Tibial artery (tissue), 4 donors: ENCODE measurements at regions not wholly inside any gene's neighbourhood (a gene's known extent, or its start where the extent isn't known, plus 50 kb on each side); places are given as distances from the start of the nearest gene placed in this dataset.
"Not testable (repeated sequence)": the region's sequence is repeated elsewhere in the genome, so short reads cannot be mapped to it uniquely, and the experiment has no call there.

Experiments used
- DNase-seq, 2 donors: peaks; one replicate each; pipeline ENCODE4 v3.0.0-alpha.2; 2019
- H3K27ac ChIP-seq, 2 donors: fragments of 200-600 bp; sonication (generic) in 1 of 2; 1 replicate in 1 of 2; 2 replicates in 1 of 2; pipeline ENCODE4 v1.5.1; 2018 to 2019; ENCODE audit warnings: mild to moderate bottlenecking in 1 of 2
- H3K27me3 ChIP-seq, 2 donors: fragments of 200-600 bp; sonication (generic) in 1 of 2; one replicate each; pipeline versions ENCODE4 v1.5.1 to v1.6.0; 2016 to 2019
- H3K36me3 ChIP-seq, 3 donors: fragments of 200-600 bp; sonication (generic) in 2 of 3; one replicate each; pipeline ENCODE4 v1.5.1; 2016 to 2019; ENCODE audit warnings: mild to moderate bottlenecking in 2 of 3
- H3K4me1 ChIP-seq, 4 donors: fragments of 200-600 bp; sonication (generic) in 2 of 4; 1 replicate in 3 of 4; 2 replicates in 1 of 4; pipeline ENCODE4 v1.5.1; 2016 to 2019
- H3K4me3 ChIP-seq, 2 donors: fragments of 200-600 bp; sonication (generic) in 1 of 2; 1 replicate in 1 of 2; 2 replicates in 1 of 2; pipeline ENCODE4 v1.5.1; 2018 to 2019; ENCODE audit warnings: mild to moderate bottlenecking in 2 of 2
- H3K9me3 ChIP-seq, 3 donors: fragments of 200-600 bp; sonication (generic) in 1 of 3; one replicate each; pipeline ENCODE4 v1.5.1; 2016 to 2019
- intact Hi-C: fragments of 100-400 bp; cut with DNase I; formaldehyde crosslinking; loops from one replicate; pipeline ENCODE4 v1.15.0; 2023; ENCODE audit warnings: low total_unique reads
- TF ChIP-seq, protein P1 (sequence below), 2 experiments: fragments of 200-600 bp in 1 of 2; fragments of 450-650 bp in 1 of 2; IDR thresholded peaks; one replicate each; pipeline ENCODE4 v1.5.1; 2017 to 2019; ENCODE audit warnings: antibody characterized with exemption in 2 of 2, mild to moderate bottlenecking in 1 of 2, moderate library complexity in 1 of 2

DNA sequence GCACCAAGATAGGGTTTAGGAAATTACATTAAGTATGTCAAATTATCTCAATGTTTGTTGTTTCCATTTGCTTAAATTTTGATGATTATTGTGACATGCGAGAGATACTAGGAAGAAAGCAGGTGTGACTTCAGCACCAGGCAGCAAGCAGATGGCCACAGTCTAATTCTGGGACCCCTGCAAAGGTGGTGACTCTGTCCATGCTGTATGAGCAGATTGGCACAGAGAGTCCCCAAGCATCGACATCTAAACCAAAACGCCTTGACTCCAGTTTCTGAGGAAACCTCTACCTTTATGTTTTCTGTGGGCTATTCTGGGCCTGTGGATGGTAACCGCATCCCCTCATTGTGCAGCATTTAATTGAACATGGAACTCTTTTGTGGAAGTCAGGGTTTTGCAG is 670.1 kb upstream of the TMEM132C start:
- TF ChIP-seq, protein P1, sequence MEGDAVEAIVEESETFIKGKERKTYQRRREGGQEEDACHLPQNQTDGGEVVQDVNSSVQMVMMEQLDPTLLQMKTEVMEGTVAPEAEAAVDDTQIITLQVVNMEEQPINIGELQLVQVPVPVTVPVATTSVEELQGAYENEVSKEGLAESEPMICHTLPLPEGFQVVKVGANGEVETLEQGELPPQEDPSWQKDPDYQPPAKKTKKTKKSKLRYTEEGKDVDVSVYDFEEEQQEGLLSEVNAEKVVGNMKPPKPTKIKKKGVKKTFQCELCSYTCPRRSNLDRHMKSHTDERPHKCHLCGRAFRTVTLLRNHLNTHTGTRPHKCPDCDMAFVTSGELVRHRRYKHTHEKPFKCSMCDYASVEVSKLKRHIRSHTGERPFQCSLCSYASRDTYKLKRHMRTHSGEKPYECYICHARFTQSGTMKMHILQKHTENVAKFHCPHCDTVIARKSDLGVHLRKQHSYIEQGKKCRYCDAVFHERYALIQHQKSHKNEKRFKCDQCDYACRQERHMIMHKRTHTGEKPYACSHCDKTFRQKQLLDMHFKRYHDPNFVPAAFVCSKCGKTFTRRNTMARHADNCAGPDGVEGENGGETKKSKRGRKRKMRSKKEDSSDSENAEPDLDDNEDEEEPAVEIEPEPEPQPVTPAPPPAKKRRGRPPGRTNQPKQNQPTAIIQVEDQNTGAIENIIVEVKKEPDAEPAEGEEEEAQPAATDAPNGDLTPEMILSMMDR (IDR thresholded peaks at IDR 0.05): no peak
- no peak overlapping the region for H3K27ac ChIP-seq
- no peaks in the 10 kb centered on the region for H3K36me3 ChIP-seq
- no peak overlapping the region for H3K4me3 ChIP-seq
- H3K27me3 ChIP-seq: no peaks in the 10 kb centered on the region
- DNase-seq: no peak
- H3K4me1 ChIP-seq: no peaks in the 10 kb centered on the region
- H3K9me3 ChIP-seq: no peaks in the 10 kb centered on the region
- intact Hi-C loops: no loop called here

DNA sequence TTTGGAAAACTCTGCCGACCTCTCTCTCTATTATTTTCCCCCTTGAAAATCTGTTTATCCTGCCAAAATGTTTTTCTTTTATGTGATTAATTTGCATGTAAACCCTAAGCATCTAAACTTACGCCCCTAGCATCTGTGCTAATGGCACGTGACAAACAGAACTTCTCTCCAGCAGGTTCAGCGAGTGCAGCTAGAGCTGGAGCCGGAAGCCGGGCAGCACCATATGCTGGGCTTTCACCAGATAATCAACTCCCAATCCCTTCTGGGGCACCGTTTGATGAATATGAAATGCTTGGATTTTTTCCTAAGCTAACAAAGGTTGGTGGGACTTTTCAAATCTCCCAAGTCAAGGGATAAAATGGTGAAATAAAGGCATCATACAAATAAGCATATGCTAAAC is 667.5 kb upstream of the TMEM132C start:
- no peaks in the 10 kb centered on the region for H3K27me3 ChIP-seq
- no peaks in the 10 kb centered on the region for H3K36me3 ChIP-seq
- no peaks in the 10 kb centered on the region for H3K4me1 ChIP-seq
- intact Hi-C loops: no loop called here
- TF ChIP-seq, protein P1 (IDR thresholded peaks at IDR 0.05): no peak
- no peak for DNase-seq
- H3K9me3 ChIP-seq: no peaks in the 10 kb centered on the region
- H3K27ac ChIP-seq: no peak overlapping the region
- no peak overlapping the region for H3K4me3 ChIP-seq

DNA sequence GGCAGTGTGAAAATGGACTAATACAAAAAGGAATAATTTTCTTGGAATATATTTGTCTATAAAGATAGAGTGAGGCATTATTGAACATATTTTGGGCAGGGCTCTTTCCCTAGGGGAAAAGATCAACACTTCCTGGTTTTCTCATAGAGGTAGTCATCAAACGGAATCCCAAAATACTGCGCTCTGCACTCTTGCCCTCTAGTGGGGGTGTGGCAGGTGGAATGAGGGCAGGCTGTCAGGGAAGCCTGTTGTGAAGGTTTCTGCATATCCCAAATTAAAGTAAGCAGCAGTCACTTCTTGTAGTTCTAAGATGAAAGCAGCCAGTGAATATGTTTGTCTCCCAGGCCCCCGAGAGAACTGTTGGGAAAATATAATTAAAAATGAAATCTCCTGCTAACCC is 666.8 kb upstream of the TMEM132C start:
- DNase-seq: no peak
- TF ChIP-seq, protein P1 (IDR thresholded peaks at IDR 0.05): no peak
- no peaks in the 10 kb centered on the region for H3K36me3 ChIP-seq

DNA sequence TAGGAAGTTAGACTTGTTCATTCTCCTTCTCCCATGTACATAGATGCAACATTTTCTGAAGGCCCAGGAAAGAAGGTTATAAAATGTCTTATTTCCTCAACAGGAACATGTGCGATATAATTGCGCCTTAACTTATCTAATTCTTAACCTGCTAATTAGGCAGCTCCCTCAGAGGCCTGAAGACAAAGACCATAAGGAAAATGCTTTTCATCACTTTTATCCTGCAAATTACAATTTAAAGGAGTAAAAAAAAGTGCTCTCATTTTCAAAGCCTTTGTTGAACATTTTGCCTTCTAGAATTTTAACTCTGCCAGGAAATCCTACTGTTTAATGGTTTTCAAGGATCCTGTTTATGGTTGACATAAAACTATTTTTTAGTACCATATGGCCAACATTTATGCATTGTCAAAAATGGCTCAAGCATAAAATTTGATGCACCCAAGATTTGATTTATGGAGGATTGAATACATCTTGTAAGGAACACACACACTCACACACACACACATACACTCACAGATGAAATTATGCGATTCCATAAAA is 660.4 kb upstream of the TMEM132C start:
- Histone ChIP-seq H3K4me1 (no peaks in the 10 kb centered on the region), H3K4me3 (no peak overlapping the region), H3K27ac (no peak overlapping the region), H3K9me3 (no peaks in the 10 kb centered on the region), H3K36me3 (no peaks in the 10 kb centered on the region), H3K27me3 (no peaks in the 10 kb centered on the region)
- no peak for DNase-seq
- TF ChIP-seq, protein P1 (IDR thresholded peaks at IDR 0.05): no peak
- intact Hi-C loops: no loop called here

More for the DNA sequence above, 666.8 kb upstream of the TMEM132C start:
- H3K27ac ChIP-seq: no peak overlapping the region
- no peaks in the 10 kb centered on the region for H3K9me3 ChIP-seq
- H3K4me3 ChIP-seq: no peak overlapping the region
- no peaks in the 10 kb centered on the region for H3K27me3 ChIP-seq
- intact Hi-C loops: no loop called here
- H3K4me1 ChIP-seq: no peaks in the 10 kb centered on the region

DNA sequence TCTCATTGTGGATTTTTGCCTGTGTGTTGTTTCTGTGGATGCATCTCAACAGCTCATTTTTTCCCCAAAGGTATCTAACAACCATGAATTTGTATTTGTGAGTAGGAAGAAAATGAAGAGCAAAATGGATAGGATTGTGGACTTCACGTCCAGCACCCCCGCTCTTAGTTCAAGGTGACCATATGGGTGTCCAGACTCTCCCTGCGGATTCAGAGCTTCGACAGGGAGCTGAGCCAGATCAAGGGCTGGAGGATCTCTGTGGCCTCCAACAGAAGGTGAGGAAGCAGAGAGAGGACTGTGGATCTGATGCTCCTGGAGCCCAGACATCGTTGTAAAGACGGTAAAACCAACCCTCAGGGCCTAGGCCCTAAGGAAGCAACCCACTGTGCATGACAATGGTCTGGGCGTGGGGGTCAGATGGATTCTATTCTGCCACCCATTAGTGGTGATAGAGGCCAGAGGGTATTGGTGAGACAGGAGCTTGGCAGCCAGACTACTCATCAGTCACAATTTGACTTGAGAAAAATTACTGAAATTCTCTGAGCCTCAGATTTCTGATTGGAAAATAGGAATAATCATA is 659.7 kb upstream of the TMEM132C start:
- no peak overlapping the region for H3K4me3 ChIP-seq
- TF ChIP-seq, protein P1 (IDR thresholded peaks at IDR 0.05): no peak
- no peaks in the 10 kb centered on the region for H3K36me3 ChIP-seq
- no peaks in the 10 kb centered on the region for H3K4me1 ChIP-seq
- DNase-seq: no peak
- H3K27me3 ChIP-seq: no peaks in the 10 kb centered on the region
- H3K9me3 ChIP-seq: no peaks in the 10 kb centered on the region
- intact Hi-C loops: no loop called here
- no peak overlapping the region for H3K27ac ChIP-seq

DNA sequence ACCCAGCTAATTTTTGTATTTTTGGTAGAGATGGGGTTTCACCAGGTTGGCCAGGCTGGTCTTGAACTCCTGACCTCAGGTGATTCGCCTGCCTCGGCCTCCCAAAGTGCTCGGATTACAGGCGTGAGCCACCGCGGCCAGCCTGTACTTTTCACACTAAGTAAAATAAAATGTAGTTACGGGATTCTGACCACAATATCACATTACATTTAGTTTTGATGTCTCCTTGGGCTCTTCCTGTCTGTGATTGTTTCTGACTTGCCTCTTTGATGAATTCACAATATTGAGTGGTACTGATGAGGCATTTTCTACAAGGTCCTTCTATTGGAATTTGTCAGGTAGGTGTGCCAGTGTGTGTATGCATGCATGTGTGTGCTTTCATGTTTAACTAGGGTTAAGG is 658.6 kb upstream of the TMEM132C start:
- DNase-seq, H3K4me3 ChIP-seq, H3K36me3 ChIP-seq, H3K27me3 ChIP-seq, H3K9me3 ChIP-seq, intact Hi-C loops, H3K4me1 ChIP-seq, H3K27ac ChIP-seq: not testable (repeated sequence)
